PFSK-1 (cell line): ENCODE measurements at regions not wholly inside any gene's neighbourhood (a gene's known extent, or its start where the extent isn't known, plus 50 kb on each side); places are given as distances from the start of the nearest gene placed in this dataset.

Experiments
- FOXP2 ChIP-seq: optimal IDR thresholded peaks from 2 replicates; pipeline ENCODE3; 2011; ENCODE audit warnings: borderline replicate concordance, control low read depth, inconsistent platforms; ENCODE audit not compliant: insufficient read depth; ENCODE audit errors: extremely low read length, extremely low read depth
- POLR2AphosphoS5 ChIP-seq: IDR thresholded peaks from 2 replicates; pipeline ENCODE4 v1.6.1; 2012; ENCODE audit warnings: low read depth, mild to moderate bottlenecking, control low read depth, low read length, moderate library complexity
- REST ChIP-seq, 2 experiments: IDR thresholded peaks; 2 replicates each; pipeline versions ENCODE4 v1.6.1 to v1.8.0; 2011 to 2012; ENCODE audit warnings: low read depth in 2 of 2, low read length in 2 of 2, control low read depth in 1 of 2, inconsistent platforms in 1 of 2, mild to moderate bottlenecking in 1 of 2, moderate library complexity in 1 of 2; ENCODE audit not compliant: insufficient read depth in 1 of 2
- SIN3A ChIP-seq: IDR thresholded peaks from 2 replicates; pipeline ENCODE4 v1.6.1; 2012; ENCODE audit warnings: mild to moderate bottlenecking, low read length, moderate library complexity, borderline replicate concordance; ENCODE audit not compliant: insufficient read depth
- TAF1 ChIP-seq: IDR thresholded peaks from 2 replicates; pipeline ENCODE4 v1.6.1; 2012; ENCODE audit warnings: low read length, control low read depth, borderline replicate concordance; ENCODE audit not compliant: insufficient read depth

GRCh38 chr6:37551867-37552266 lies 52.2 kb upstream of the CCDC167 start:
- TF ChIP-seq FOXP2 (no peak), POLR2AphosphoS5 (no peak), REST (IDR thresholded peaks at IDR 0.05; ENCODE audit: insufficient read depth in 1 of 2, low read depth in 2 of 2, low read length in 2 of 2) (no peak), TAF1 (no peak), SIN3A (no peak)

GRCh38 chr6:37551446-37551845 lies 51.8 kb upstream of the CCDC167 start:
- TF ChIP-seq FOXP2 = no peak
- no peak for TF ChIP-seq SIN3A
- TF ChIP-seq POLR2AphosphoS5 = no peak
- TF ChIP-seq TAF1 = no peak

- no peak for TF ChIP-seq TAF1
- no peak for TF ChIP-seq POLR2AphosphoS5
- no peak for TF ChIP-seq REST (IDR thresholded peaks at IDR 0.05; ENCODE audit: insufficient read depth in 1 of 2, low read depth in 2 of 2, low read length in 2 of 2)
- TF ChIP-seq SIN3A = no peak
Observed at GRCh38 chr6:37551002-37551401, 51.3 kb upstream of the CCDC167 start.

GRCh38 chr6:37550191-37550831 lies 50.6 kb upstream of the CCDC167 start:
- no peak for TF ChIP-seq TAF1
- TF ChIP-seq POLR2AphosphoS5 = no peak
- TF ChIP-seq FOXP2 = no peak
- TF ChIP-seq REST (IDR thresholded peaks at IDR 0.05; ENCODE audit: insufficient read depth in 1 of 2, low read depth in 2 of 2, low read length in 2 of 2) = no peak
- TF ChIP-seq SIN3A = no peak

GRCh38 chr6:37549558-37549957 lies 49.9 kb upstream of the CCDC167 start:
- TF ChIP-seq REST (IDR thresholded peaks at IDR 0.05; ENCODE audit: insufficient read depth in 1 of 2, low read depth in 2 of 2, low read length in 2 of 2) = no peak
